AG10803 (cell line): ENCODE measurements at regions not wholly inside any gene's neighbourhood (a gene's known extent, or its start where the extent isn't known, plus 50 kb on each side); places are given as distances from the start of the nearest gene placed in this dataset.

Source experiments
- DNase-seq: peaks from one replicate; pipeline ENCODE4 v3.0.0; 2010; ENCODE audit warnings: low read depth
- H3K4me3 ChIP-seq: 2 replicates; pipeline ENCODE4 v1.5.1; 2011; ENCODE audit warnings: mild to moderate bottlenecking, low read length, control low read depth
- TF ChIP-seq, protein P1 (sequence below): conservative IDR thresholded peaks from 2 replicates; pipeline ENCODE4 v1.5.1; 2011; ENCODE audit warnings: mild to moderate bottlenecking, low read length, control low read depth, inconsistent platforms

DNA sequence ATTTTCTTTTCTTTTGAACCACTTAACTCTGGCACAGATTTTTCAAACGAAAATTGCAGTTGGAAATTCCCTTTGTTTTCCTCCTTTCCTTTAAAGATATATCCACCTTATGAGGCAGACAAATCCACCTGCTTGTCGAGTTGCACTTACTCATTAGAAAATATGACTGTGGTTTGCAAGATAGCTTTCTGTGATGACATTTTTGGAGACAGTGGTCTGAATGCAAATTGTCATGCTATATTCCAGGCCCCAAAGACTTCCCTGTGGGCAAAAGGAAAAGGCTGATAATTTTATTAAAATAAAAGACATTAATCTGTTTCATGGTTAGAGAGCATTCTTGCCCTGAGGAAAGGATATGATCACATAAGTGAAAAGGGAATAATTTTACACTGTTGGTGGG lies 120.6 kb downstream of the TNFSF18 start:
- DNase-seq = no peak
- TF ChIP-seq, protein P1, sequence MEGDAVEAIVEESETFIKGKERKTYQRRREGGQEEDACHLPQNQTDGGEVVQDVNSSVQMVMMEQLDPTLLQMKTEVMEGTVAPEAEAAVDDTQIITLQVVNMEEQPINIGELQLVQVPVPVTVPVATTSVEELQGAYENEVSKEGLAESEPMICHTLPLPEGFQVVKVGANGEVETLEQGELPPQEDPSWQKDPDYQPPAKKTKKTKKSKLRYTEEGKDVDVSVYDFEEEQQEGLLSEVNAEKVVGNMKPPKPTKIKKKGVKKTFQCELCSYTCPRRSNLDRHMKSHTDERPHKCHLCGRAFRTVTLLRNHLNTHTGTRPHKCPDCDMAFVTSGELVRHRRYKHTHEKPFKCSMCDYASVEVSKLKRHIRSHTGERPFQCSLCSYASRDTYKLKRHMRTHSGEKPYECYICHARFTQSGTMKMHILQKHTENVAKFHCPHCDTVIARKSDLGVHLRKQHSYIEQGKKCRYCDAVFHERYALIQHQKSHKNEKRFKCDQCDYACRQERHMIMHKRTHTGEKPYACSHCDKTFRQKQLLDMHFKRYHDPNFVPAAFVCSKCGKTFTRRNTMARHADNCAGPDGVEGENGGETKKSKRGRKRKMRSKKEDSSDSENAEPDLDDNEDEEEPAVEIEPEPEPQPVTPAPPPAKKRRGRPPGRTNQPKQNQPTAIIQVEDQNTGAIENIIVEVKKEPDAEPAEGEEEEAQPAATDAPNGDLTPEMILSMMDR = no peak
- no peak overlapping the region for H3K4me3 ChIP-seq

DNA sequence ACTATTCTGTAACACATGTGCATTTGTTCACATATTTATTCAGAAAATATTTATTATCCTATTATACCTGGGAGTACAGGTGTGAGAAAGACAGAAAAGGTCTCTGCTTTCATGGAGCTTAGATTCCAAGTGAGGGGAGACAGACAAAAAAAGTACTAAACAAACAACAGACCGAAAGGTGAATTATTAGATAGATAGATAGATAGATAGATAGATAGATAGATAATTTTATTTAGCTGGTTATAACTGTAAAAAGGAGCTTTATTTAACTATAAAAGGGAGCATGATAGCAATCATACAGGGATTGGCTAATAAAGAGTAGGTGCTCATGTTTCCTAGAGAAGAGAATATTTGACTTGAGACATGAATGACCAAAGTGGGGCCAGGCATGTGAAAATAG lies 119.4 kb downstream of the TNFSF18 start:
- no peak for DNase-seq
- TF ChIP-seq, protein P1 = no peak
- no peak overlapping the region for H3K4me3 ChIP-seq

DNA sequence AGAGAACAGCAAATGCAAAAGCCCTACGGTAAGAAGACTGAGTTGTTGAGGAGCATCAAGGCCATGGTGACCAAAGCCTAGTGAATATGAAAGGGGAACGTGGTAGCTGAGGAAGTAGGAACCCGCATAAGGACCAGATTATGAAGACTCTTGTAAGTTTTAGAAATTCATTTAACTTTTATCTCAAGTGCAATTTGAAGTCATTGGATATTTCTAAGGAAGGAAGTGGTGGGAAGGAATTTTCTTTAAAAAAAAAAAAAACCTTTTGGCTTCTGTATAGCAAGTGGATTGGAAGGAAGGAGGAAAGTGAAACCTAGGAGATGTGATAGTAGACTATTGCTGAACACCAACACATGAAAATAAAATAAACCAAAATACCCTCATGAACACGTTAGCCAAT lies 119.0 kb downstream of the TNFSF18 start:
- H3K4me3 ChIP-seq = no peak overlapping the region
- DNase-seq = no peak
- TF ChIP-seq, protein P1 = no peak

DNA sequence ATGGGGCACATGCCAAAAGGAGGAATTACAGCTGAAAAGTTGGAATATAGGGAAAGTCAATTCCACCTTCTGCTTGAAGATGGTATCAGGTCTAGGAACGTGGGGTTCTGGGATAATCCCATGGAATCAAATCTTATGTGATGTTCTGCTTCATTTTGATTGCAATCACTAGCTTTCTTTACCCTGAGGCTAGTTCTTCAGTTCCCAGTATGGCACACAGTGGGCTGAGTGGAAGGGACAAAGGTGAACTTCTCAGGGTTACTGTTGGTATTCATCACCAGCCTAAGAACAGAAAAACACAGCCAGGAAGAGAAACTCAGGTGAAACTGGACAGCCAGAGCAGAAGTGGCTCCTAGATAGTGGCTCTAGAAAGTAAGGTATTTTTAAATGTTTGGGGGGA lies 117.8 kb downstream of the TNFSF18 start:
- TF ChIP-seq, protein P1 = no peak
- H3K4me3 ChIP-seq = no peak overlapping the region
- DNase-seq = no peak

DNA sequence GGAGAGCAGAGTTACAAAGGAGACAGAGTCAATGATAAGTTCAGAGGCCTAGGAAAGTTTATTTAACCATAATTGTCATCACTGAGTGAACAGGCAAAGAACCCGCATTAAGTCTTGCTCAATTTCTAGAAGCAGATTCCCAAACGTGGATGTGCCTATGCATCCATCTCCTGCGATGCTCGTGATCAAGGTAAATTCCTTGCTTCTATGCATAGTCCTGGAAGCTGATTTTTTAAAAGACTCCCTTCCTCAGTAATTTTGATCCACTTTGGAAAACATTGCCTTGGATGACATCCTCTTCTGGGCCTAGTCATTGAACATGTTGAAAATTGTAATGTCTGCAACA lies 116.4 kb downstream of the TNFSF18 start:
- no peak for DNase-seq
- TF ChIP-seq, protein P1 = no peak
- H3K4me3 ChIP-seq = no peak overlapping the region

DNA sequence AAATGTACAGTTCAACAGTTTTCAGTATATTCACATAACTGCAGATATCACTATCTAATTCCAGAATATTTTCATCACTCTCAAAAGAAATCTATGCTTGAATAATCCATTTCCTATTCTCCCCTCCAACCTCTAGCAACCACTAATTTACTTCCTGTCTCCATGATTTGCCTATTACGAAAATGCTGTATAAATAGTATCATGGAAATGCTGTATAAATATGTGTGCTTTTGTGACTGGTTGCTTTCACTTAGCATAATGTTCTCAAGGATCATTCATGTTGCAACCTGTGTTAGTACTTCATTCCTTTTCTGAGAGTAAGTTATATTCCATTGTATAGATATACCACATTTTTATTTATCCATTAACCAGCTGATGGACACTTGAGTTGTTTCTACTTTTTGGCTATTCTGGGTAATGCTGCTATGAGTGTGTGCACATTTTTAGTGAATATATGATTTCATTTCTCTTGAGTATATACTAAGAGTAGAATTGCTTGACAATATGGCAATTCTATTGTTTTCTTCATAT lies 115.6 kb downstream of the TNFSF18 start:
- no peak for DNase-seq
- TF ChIP-seq, protein P1 = no peak
- H3K4me3 ChIP-seq = no peak overlapping the region

DNA sequence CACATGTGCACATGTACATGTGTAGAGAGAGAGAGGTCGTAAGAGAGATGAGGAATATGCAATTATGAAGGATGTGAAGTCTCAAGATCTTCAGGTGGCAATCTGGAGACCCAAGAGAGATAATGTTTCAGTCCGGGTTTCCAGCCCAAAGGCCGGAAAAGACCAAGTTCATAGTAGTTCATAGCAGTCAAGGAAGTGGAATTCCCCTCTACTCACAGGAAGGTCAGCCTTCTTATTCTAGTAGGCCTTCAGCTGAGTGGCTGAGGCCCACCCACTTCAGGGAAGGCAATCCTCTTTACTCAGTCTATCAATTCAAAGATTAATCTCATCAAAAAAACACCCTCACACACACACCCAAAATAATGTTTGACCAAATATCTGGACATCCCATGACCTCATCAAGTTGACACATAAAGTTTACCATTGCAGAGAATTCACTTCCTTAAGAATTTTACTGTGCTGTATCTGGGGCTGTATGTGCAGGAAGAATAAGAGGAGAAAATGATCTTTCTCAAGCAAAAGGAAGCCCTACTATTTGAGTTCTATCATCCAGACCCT lies 114.6 kb downstream of the TNFSF18 start:
- no peak overlapping the region for H3K4me3 ChIP-seq
- DNase-seq = no peak
- TF ChIP-seq, protein P1 = no peak
